Gastroesophageal sphincter (tissue), 3 donors: ENCODE measurements at regions not wholly inside any gene's neighbourhood (a gene's known extent, or its start where the extent isn't known, plus 50 kb on each side); places are given as distances from the start of the nearest gene placed in this dataset.

Experiments
- POLR2A ChIP-seq, 2 donors: fragments of 450-650 bp; IDR thresholded peaks; one replicate each; pipeline ENCODE4 v1.6.1; 2017; ENCODE audit warnings: antibody characterized with exemption in 2 of 2, mild to moderate bottlenecking in 2 of 2, moderate library complexity in 1 of 2
- POLR2AphosphoS5 ChIP-seq: sonication (generic); formaldehyde crosslinking; IDR thresholded peaks from one replicate; pipeline ENCODE4 v1.6.1; 2017; ENCODE audit warnings: antibody characterized with exemption
- TF ChIP-seq, protein P1 (sequence below), 4 experiments: fragments of 200-600 bp in 2 of 4; fragments of 450-650 bp in 2 of 4; sonication (generic) in 1 of 4; IDR thresholded peaks; one replicate each; pipeline ENCODE4 v1.5.1; 2017 to 2019; ENCODE audit warnings: antibody characterized with exemption in 4 of 4, mild to moderate bottlenecking in 2 of 4, moderate library complexity in 2 of 4

DNA sequence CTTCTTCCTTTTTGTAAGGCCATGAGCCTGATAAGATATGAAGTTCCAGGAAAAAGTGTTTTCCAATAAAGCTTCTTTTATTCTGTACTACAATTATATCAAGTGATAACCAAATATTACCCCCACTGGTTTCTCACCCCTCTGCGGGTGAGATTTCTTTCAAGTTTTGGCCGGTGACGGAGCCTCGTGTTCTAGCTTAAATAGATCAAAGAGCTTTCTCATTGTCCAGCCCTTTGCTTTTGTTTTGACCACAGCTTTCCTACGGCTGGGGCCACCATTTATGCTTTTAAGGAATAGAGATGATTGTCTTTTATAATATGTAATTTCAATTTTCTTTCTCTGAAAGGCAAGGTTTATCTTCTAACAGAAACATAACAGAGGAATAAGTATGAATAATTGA is 196.7 kb upstream of the MTPN start:
- TF ChIP-seq, protein P1, sequence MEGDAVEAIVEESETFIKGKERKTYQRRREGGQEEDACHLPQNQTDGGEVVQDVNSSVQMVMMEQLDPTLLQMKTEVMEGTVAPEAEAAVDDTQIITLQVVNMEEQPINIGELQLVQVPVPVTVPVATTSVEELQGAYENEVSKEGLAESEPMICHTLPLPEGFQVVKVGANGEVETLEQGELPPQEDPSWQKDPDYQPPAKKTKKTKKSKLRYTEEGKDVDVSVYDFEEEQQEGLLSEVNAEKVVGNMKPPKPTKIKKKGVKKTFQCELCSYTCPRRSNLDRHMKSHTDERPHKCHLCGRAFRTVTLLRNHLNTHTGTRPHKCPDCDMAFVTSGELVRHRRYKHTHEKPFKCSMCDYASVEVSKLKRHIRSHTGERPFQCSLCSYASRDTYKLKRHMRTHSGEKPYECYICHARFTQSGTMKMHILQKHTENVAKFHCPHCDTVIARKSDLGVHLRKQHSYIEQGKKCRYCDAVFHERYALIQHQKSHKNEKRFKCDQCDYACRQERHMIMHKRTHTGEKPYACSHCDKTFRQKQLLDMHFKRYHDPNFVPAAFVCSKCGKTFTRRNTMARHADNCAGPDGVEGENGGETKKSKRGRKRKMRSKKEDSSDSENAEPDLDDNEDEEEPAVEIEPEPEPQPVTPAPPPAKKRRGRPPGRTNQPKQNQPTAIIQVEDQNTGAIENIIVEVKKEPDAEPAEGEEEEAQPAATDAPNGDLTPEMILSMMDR (IDR thresholded peaks at IDR 0.05), result no peak
- no peak for TF ChIP-seq POLR2A (IDR thresholded peaks at IDR 0.05)
- no peak for TF ChIP-seq POLR2AphosphoS5
